ENCODE measurements at regions not wholly inside any gene's neighbourhood (a gene's known extent, or its start where the extent isn't known, plus 50 kb on each side); places are given as distances from the start of the nearest gene placed in this dataset.

DNA sequence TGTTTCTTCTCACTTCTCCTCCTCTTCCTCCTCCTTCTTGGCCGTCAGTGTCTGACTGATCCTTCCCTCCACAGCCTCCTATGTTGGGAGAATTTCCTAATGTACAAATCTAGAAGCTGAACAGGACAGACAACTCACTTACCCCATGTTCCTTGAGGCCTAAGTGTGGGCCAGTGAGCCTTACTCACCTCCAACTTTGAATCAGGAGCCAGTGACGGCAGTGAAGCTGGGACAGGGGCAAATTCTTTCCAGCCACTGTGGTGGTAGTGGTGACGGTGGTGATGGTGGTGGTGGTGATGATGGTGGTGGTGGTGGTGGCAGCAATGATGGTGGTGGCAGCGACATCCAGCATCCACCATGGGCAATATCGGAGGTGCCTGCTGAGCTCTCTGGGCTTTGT, 166.3 kb downstream of the FAM43A start:
- Mint-ChIP-seq H3K4me1 (peaks cover 0 to 1% (median 0%) of the 10 kb centered on the region in 3 donors), H3K4me3 (no peak overlapping the region), H3K27ac (no peak overlapping the region), H3K27me3 (no peaks in the 10 kb centered on the region), H3K9me3 (no peaks in the 10 kb centered on the region), H3K36me3 (no peaks in the 10 kb centered on the region)
- POLR2A ChIA-PET, result no interaction called here
- Histone ChIP-seq H3K4me1 (ENCODE audit: insufficient read depth, low read length) (no peaks in the 10 kb centered on the region), H3K4me3 (ENCODE audit: low read length) (no peak overlapping the region), H3K27ac (ENCODE audit: low read depth, low read length) (no peak overlapping the region), H3K36me3 (ENCODE audit: insufficient read depth, low read length) (no peaks in the 10 kb centered on the region), H3K9me3 (ENCODE audit: low read length) (no peaks in the 10 kb centered on the region), H3K27me3 (ENCODE audit: insufficient read depth, low read length, poor library complexity, severe bottlenecking) (no peaks in the 10 kb centered on the region)
- DNase-seq, result no peak
- CTCF ChIA-PET, result interaction anchor here (1.2 kb wide), 1 partner anchor 169 kb away, joined by 3 read pairs; no protein-coding TSS in a partner anchor

DNA sequence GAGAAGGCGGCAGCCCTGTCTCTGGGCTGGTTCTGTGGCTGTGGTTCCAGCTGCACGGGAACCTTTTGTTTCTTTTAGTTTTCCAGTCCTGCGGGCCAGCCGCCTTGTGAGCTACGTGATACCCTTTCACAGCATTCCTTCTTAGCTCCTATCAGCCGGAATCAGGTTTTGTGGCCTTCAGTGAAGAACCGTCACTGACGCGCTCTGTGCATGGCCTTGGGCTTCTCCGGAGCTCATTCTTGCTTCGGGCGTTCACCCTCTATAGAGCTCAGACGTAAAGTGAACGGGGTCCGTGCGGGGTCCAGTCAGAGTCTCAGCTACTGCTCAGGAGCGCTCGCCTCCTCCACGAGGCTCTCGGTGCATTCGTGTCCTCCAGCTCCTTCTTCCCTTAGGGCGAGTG, 166.7 kb downstream of the FAM43A start:
- ChIA-PET POLR2A (no interaction called here), CTCF (interaction anchor here (1.2 kb wide), 1 partner anchor 170 kb away, joined by 3 read pairs; no protein-coding TSS in a partner anchor)
- H3K27me3 ChIP-seq (ENCODE audit: insufficient read depth, low read length, poor library complexity, severe bottlenecking), result no peaks in the 10 kb centered on the region

DNA sequence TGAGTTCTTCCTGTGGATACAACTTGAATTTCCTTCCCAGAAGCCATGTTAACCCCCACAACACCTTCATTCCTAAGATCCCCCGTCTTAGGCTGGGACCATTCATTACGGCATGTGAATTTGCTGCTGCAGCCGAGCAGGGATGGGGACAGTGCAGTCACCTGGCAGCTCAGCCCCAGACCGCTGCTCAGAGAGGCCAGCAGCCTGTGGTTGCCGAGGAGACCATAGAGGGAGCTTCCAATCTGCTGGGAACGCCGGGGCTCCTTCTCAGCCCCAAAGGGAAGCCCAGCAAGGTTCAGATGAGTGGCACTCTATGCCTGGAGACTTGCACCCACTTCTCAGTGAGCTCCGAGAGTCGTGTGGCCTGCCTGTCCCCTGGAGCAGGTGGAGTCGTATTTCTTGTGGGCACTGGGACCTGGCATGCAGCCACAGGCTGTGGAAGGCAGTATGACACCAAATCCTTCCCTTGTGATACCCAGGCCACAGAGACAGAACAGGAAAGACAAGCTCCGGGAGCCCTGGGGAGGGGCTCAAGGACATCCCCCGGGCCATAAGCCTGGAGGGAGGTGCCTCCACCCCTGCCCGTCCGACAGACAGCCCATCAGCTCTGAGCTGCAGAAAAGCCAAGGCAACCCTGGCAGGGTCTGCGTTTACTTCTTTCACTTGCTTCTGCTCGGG, 167.3 kb downstream of the FAM43A start:
- H3K9me3 Mint-ChIP-seq, result no peaks in the 10 kb centered on the region
- H3K27me3 Mint-ChIP-seq, result peaks cover 0 to 3% of the 10 kb centered on the region in 2 donors
- CTCF ChIA-PET, result interaction anchor here (1.2 kb wide), 1 partner anchor 170 kb away, joined by 3 read pairs; no protein-coding TSS in a partner anchor
- no peak overlapping the region for H3K27ac Mint-ChIP-seq
- H3K4me1 ChIP-seq (ENCODE audit: insufficient read depth, low read length), result no peaks in the 10 kb centered on the region
- H3K4me3 ChIP-seq (ENCODE audit: low read length), result no peak overlapping the region
- H3K36me3 ChIP-seq (ENCODE audit: insufficient read depth, low read length), result no peaks in the 10 kb centered on the region
- no peak for DNase-seq
- H3K36me3 Mint-ChIP-seq, result no peaks in the 10 kb centered on the region
- no peaks in the 10 kb centered on the region for H3K27me3 ChIP-seq (ENCODE audit: insufficient read depth, low read length, poor library complexity, severe bottlenecking)
- no peaks in the 10 kb centered on the region for H3K9me3 ChIP-seq (ENCODE audit: low read length)
- H3K4me1 Mint-ChIP-seq, result peaks cover 0 to 1% (median 0%) of the 10 kb centered on the region in 3 donors
- POLR2A ChIA-PET, result no interaction called here
- no peak overlapping the region for H3K4me3 Mint-ChIP-seq
- H3K27ac ChIP-seq (ENCODE audit: low read depth, low read length), result no peak overlapping the region

More for the DNA sequence above, 166.7 kb downstream of the FAM43A start:
- no peak overlapping the region for H3K27ac ChIP-seq (ENCODE audit: low read depth, low read length)
- H3K27me3 Mint-ChIP-seq, result peaks cover 0 to 3% of the 10 kb centered on the region in 2 donors
- no peaks in the 10 kb centered on the region for H3K36me3 ChIP-seq (ENCODE audit: insufficient read depth, low read length)
- no peaks in the 10 kb centered on the region for H3K4me1 ChIP-seq (ENCODE audit: insufficient read depth, low read length)
- DNase-seq, result no peak
- peaks cover 0 to 1% (median 0%) of the 10 kb centered on the region in 3 donors for H3K4me1 Mint-ChIP-seq
- no peak overlapping the region for H3K4me3 ChIP-seq (ENCODE audit: low read length)
- no peaks in the 10 kb centered on the region for H3K9me3 ChIP-seq (ENCODE audit: low read length)
- no peak overlapping the region for H3K4me3 Mint-ChIP-seq
- H3K36me3 Mint-ChIP-seq, result no peaks in the 10 kb centered on the region
- no peak overlapping the region for H3K27ac Mint-ChIP-seq
- no peaks in the 10 kb centered on the region for H3K9me3 Mint-ChIP-seq

DNA sequence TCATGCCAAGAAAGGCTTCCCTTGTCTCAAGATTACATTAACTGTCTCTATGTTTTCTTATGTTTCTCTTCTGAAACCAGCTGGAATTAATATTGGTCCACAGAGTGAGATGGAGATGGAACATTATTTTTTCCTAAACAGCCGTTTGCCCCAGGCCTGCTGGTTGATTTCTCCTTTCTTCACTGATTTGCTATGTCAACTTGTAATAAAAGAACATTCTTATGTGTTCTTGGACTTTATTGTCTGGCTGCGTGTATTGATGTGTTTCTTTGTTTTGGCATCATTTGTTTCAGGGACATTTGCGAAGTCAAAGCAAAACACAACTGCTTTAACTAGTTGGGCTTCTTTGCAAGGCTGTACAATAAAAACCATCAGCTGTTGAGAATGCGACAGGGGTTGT, 168.5 kb downstream of the FAM43A start:
- no peak for DNase-seq
- Histone ChIP-seq H3K4me1 (ENCODE audit: insufficient read depth, low read length) (no peaks in the 10 kb centered on the region), H3K9me3 (ENCODE audit: low read length) (no peaks in the 10 kb centered on the region), H3K4me3 (ENCODE audit: low read length) (no peak overlapping the region), H3K36me3 (ENCODE audit: insufficient read depth, low read length) (no peaks in the 10 kb centered on the region), H3K27ac (ENCODE audit: low read depth, low read length) (no peak overlapping the region), H3K27me3 (ENCODE audit: insufficient read depth, low read length, poor library complexity, severe bottlenecking) (peaks cover 2% of the 10 kb centered on the region)
- no peaks in the 10 kb centered on the region for H3K9me3 Mint-ChIP-seq
- H3K36me3 Mint-ChIP-seq, result no peaks in the 10 kb centered on the region
- ChIA-PET POLR2A (no interaction called here), CTCF (no interaction called here)
- no peak overlapping the region for H3K4me3 Mint-ChIP-seq
- peaks cover 3 to 4% of the 10 kb centered on the region in 2 donors for H3K27me3 Mint-ChIP-seq
- peaks cover 0 to 1% (median 0%) of the 10 kb centered on the region in 3 donors for H3K4me1 Mint-ChIP-seq
- no peak overlapping the region for H3K27ac Mint-ChIP-seq

DNA sequence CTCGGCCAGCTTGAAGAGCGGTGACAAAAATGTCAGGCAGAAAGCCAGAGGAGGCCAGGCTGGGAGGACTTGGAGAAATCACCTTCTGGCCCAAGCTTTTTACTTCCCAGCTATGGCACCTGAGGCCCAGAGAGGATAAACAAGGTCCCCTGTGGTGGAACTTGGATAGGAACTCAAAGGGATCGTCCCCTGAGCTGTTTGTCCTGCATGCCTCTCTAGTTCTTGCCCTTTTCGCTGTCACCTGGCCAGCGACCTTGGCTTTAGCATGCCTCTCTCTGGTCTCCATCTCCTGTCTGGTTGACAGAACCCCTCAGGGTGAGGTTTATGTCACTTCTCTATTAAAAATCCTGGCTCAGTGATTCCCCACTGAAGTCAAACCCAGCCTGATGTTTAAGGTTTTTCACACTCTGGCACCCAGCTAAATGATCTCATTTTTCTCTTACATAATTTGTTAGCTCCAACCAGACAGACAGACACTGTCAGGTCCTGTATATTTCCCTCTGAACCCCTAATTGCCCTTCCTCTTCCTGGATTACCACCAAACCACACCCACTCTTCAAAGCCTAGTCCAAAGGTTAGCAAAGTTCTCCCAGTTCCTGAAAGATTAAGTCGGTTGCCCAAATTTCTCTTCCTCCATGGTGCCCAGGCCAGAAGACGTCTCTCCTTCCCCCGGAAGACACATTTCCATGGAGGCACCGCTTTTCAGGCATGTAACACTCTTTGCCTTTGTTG, 169.1 kb downstream of the FAM43A start:
- Histone ChIP-seq H3K27ac (ENCODE audit: low read depth, low read length) (no peak overlapping the region), H3K27me3 (ENCODE audit: insufficient read depth, low read length, poor library complexity, severe bottlenecking) (peaks cover 2% of the 10 kb centered on the region), H3K4me1 (ENCODE audit: insufficient read depth, low read length) (no peaks in the 10 kb centered on the region), H3K4me3 (ENCODE audit: low read length) (no peak overlapping the region), H3K36me3 (ENCODE audit: insufficient read depth, low read length) (no peaks in the 10 kb centered on the region), H3K9me3 (ENCODE audit: low read length) (no peaks in the 10 kb centered on the region)
- ChIA-PET CTCF (no interaction called here), POLR2A (no interaction called here)
- Mint-ChIP-seq H3K27ac (no peak overlapping the region), H3K9me3 (no peaks in the 10 kb centered on the region), H3K4me3 (no peak overlapping the region), H3K36me3 (no peaks in the 10 kb centered on the region), H3K4me1 (peaks cover 0 to 1% (median 0%) of the 10 kb centered on the region in 3 donors), H3K27me3 (peaks cover 3 to 7% of the 10 kb centered on the region in 2 donors)
- DNase-seq, result no peak

DNA sequence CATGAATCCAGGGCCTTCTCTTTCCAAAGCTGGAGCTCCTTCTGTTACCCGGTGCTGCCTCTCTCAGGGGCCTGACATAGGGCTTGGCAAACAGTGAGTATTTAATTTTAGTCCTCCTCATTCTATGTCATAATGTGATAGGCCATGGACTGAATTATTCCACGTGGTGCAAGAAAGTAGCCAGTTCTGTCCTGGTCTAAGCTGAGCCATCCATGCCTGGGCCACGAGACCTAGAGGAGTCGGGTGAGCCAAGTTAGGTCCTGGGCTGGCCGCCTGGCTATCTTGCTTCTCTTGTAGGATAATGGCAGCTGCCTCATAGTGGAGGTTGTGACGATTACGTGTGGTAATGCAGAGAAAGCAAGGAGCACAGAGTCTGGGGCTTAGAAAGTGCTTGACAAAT, 170.6 kb downstream of the FAM43A start:
- no peaks in the 10 kb centered on the region for H3K4me1 ChIP-seq (ENCODE audit: insufficient read depth, low read length)
- ChIA-PET POLR2A (no interaction called here), CTCF (no interaction called here)
- Mint-ChIP-seq H3K9me3 (no peaks in the 10 kb centered on the region), H3K4me3 (no peak overlapping the region), H3K36me3 (no peaks in the 10 kb centered on the region), H3K4me1 (peaks cover 0 to 1% (median 0%) of the 10 kb centered on the region in 3 donors), H3K27ac (no peak overlapping the region), H3K27me3 (peaks cover 3 to 7% of the 10 kb centered on the region in 2 donors)
- no peak overlapping the region for H3K4me3 ChIP-seq (ENCODE audit: low read length)
- no peaks in the 10 kb centered on the region for H3K36me3 ChIP-seq (ENCODE audit: insufficient read depth, low read length)
- peaks cover 2% of the 10 kb centered on the region for H3K27me3 ChIP-seq (ENCODE audit: insufficient read depth, low read length, poor library complexity, severe bottlenecking)
- H3K27ac ChIP-seq (ENCODE audit: low read depth, low read length), result no peak overlapping the region
- no peak for DNase-seq
- no peaks in the 10 kb centered on the region for H3K9me3 ChIP-seq (ENCODE audit: low read length)

DNA sequence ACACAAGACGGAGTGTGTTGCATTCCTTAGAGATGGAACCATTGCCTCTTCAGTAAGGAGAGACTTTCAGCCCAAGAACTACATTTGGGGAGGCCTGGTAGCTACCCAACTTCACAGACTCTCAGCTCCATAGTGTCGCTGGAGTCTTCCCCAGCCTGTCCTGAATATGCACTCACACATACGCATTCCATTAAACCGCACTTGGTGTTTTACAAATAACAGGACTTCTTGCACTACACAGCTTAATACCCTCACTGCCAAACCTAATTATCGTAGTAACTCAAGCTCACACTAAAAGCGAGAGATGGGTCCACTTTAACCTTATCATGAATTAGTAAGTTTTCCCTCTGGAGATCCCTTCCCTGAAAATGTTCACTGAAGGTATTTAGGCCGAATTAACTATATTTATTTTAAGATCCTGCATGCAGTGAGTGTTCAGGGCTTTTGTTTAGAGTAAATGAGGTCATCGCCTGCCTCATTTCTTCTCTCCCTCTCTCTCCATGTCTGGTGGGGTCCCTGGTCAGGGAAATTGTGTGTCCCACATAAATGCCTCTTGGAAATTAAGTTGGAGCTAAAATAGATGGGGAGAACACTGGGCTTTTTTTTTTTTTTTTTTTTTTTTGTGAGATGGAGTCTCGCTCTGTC, 171.9 kb downstream of the FAM43A start:
- DNase-seq, result no peak
- peaks cover 5 to 14% of the 10 kb centered on the region in 2 donors for H3K27me3 Mint-ChIP-seq
- peaks cover 2% of the 10 kb centered on the region for H3K27me3 ChIP-seq (ENCODE audit: insufficient read depth, low read length, poor library complexity, severe bottlenecking)
- H3K4me1 Mint-ChIP-seq, result peaks cover 0 to 1% (median 0%) of the 10 kb centered on the region in 3 donors
- ChIA-PET POLR2A (no interaction called here), CTCF (no interaction called here)
- H3K4me1 ChIP-seq (ENCODE audit: insufficient read depth, low read length), result no peaks in the 10 kb centered on the region
- no peak overlapping the region for H3K4me3 Mint-ChIP-seq
- no peaks in the 10 kb centered on the region for H3K36me3 ChIP-seq (ENCODE audit: insufficient read depth, low read length)
- H3K4me3 ChIP-seq (ENCODE audit: low read length), result no peak overlapping the region
- no peak overlapping the region for H3K27ac ChIP-seq (ENCODE audit: low read depth, low read length)
- no peak overlapping the region for H3K27ac Mint-ChIP-seq
- no peaks in the 10 kb centered on the region for H3K9me3 Mint-ChIP-seq
- no peaks in the 10 kb centered on the region for H3K9me3 ChIP-seq (ENCODE audit: low read length)
- H3K36me3 Mint-ChIP-seq, result no peaks in the 10 kb centered on the region

DNA sequence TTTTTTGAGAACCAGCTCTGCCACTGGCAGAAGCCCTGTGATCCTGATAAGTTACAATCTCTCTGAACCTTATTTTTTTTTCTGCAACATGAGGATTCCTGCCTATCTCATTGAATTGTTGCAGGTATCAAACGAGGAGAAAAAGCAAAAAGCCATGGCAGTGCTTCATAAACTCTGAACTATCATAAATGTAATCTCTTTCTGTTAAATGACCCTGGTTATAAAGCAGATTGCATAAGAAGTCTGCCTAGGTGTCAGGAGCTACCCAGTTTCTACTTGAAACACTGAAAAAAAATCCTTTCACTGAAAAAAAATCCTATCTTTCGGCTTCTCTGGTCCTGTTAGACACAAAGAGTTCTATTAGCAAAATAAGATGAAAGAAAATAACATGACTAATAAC, 172.7 kb downstream of the FAM43A start:
- H3K36me3 Mint-ChIP-seq, result no peaks in the 10 kb centered on the region
- peaks cover 0 to 1% (median 0%) of the 10 kb centered on the region in 3 donors for H3K4me1 Mint-ChIP-seq
- CTCF ChIA-PET, result no interaction called here
- H3K9me3 Mint-ChIP-seq, result no peaks in the 10 kb centered on the region
- no peaks in the 10 kb centered on the region for H3K36me3 ChIP-seq (ENCODE audit: insufficient read depth, low read length)
- H3K4me1 ChIP-seq (ENCODE audit: insufficient read depth, low read length), result no peaks in the 10 kb centered on the region
- no peak overlapping the region for H3K4me3 Mint-ChIP-seq
- peaks cover 2% of the 10 kb centered on the region for H3K27me3 ChIP-seq (ENCODE audit: insufficient read depth, low read length, poor library complexity, severe bottlenecking)
- peaks cover 5 to 22% of the 10 kb centered on the region in 2 donors for H3K27me3 Mint-ChIP-seq
- H3K27ac Mint-ChIP-seq, result no peak overlapping the region
- H3K4me3 ChIP-seq (ENCODE audit: low read length), result no peak overlapping the region
- DNase-seq, result no peak
- POLR2A ChIA-PET, result no interaction called here
- H3K27ac ChIP-seq (ENCODE audit: low read depth, low read length), result no peak overlapping the region
- H3K9me3 ChIP-seq (ENCODE audit: low read length), result no peaks in the 10 kb centered on the region

All from CD8-positive, alpha-beta memory T cell (primary cell).